ENCODE measurements at regions not wholly inside any gene's neighbourhood (a gene's known extent, or its start where the extent isn't known, plus 50 kb on each side); places are given as distances from the start of the nearest gene placed in this dataset.

- TF ChIP-seq CTCF (IDR thresholded peaks at IDR 0.05; ENCODE audit: low read depth, low read length) (no peak), EZH2phosphoT487 (IDR thresholded peaks at IDR 0.05; ENCODE audit: low read depth) (no peak)
These were observed 111.2 kb downstream of the NCOR2 start for GRCh38 chr12:124456133-124456651.

Data from OCI-LY3 (cell line).